GM21515 (cell line): ENCODE measurements at regions not wholly inside any gene's neighbourhood (a gene's known extent, or its start where the extent isn't known, plus 50 kb on each side); places are given as distances from the start of the nearest gene placed in this dataset.

ENCODE experiments used
- ATAC-seq: cut with Tn5 transposase; IDR thresholded peaks from one replicate; pipeline ENCODE4 v1.9.1; 2021; ENCODE audit not compliant: unreplicated experiment

- ATAC-seq: no peak
These were observed 173.7 kb upstream of the LEF1 start for GRCh38 chr4:108342325-108342970.

GRCh38 chr4:108337923-108338322 is 169.2 kb upstream of the LEF1 start:
- ATAC-seq: no peak

GRCh38 chr4:108336076-108336475 is 167.3 kb upstream of the LEF1 start:
- no peak for ATAC-seq

- no peak for ATAC-seq
These were observed 166.3 kb upstream of the LEF1 start for GRCh38 chr4:108335081-108335480.

- no peak for ATAC-seq
These were observed 165.3 kb upstream of the LEF1 start for GRCh38 chr4:108334031-108334430.

- ATAC-seq: no peak
These were observed 164.7 kb upstream of the LEF1 start for GRCh38 chr4:108333353-108333942.

- ATAC-seq: no peak
These were observed 163.3 kb upstream of the LEF1 start for GRCh38 chr4:108331905-108332632.

GRCh38 chr4:108328383-108328732 is 159.6 kb upstream of the LEF1 start:
- no peak for ATAC-seq

- no peak for ATAC-seq
These were observed 159.1 kb upstream of the LEF1 start for GRCh38 chr4:108327642-108328382.

- ATAC-seq: no peak
These were observed 156.8 kb upstream of the LEF1 start for GRCh38 chr4:108325561-108325960.

- no peak for ATAC-seq
These were observed 155.7 kb upstream of the LEF1 start for GRCh38 chr4:108324450-108324849.

- no peak for ATAC-seq
These were observed 153.8 kb upstream of the LEF1 start for GRCh38 chr4:108322497-108322896.

GRCh38 chr4:108320061-108320460 is 151.3 kb upstream of the LEF1 start:
- ATAC-seq: no peak

GRCh38 chr4:108317377-108317776 is 148.6 kb upstream of the LEF1 start:
- ATAC-seq: no peak

- no peak for ATAC-seq
These were observed 147.0 kb upstream of the LEF1 start for GRCh38 chr4:108315694-108316093.

GRCh38 chr4:108314900-108315589 is 146.3 kb upstream of the LEF1 start:
- ATAC-seq: no peak

- no peak for ATAC-seq
These were observed 145.0 kb upstream of the LEF1 start for GRCh38 chr4:108313546-108314339.

- ATAC-seq: no peak
These were observed 142.6 kb upstream of the LEF1 start for GRCh38 chr4:108311313-108311712.

- ATAC-seq: no peak
These were observed 134.9 kb upstream of the LEF1 start for GRCh38 chr4:108303488-108304177.
